ENCODE measurements at regions not wholly inside any gene's neighbourhood (a gene's known extent, or its start where the extent isn't known, plus 50 kb on each side); places are given as distances from the start of the nearest gene placed in this dataset.
"Not testable (repeated sequence)": the region's sequence is repeated elsewhere in the genome, so short reads cannot be mapped to it uniquely, and the experiment has no call there.

- DNase-seq: no peak
Measured at GRCh38 chr17:37829592-37830123, 84.8 kb upstream of the HNF1B start.

GRCh38 chr17:37828651-37829124 is 83.8 kb upstream of the HNF1B start:
- no peak for DNase-seq

- no peak for DNase-seq
Measured at GRCh38 chr17:37827905-37828650, 83.2 kb upstream of the HNF1B start.

GRCh38 chr17:37826497-37827430 is 81.9 kb upstream of the HNF1B start:
- DNase-seq: peak in 15 of 58 donors; percentile 3 to 32 (median 11)

- no peak for DNase-seq
Measured at GRCh38 chr17:37825851-37826250, 81.0 kb upstream of the HNF1B start.

GRCh38 chr17:37824534-37825485 is 80.0 kb upstream of the HNF1B start:
- no peak for DNase-seq

- DNase-seq: no peak
Measured at GRCh38 chr17:37823996-37824395, 79.1 kb upstream of the HNF1B start.

- DNase-seq: no peak
Measured at GRCh38 chr17:37820995-37821713, 76.3 kb upstream of the HNF1B start.

- no peak for DNase-seq
Measured at GRCh38 chr17:37820313-37820994, 75.6 kb upstream of the HNF1B start.

GRCh38 chr17:37818689-37819088 is 73.8 kb upstream of the HNF1B start:
- no peak for DNase-seq

- no peak for DNase-seq
Measured at GRCh38 chr17:37816950-37817349, 72.1 kb upstream of the HNF1B start.

- DNase-seq: no peak
Measured at GRCh38 chr17:37815536-37815935, 70.7 kb upstream of the HNF1B start.

- peak in 16 of 58 donors; percentile 3 to 69 (median 10) for DNase-seq
Measured at GRCh38 chr17:37813751-37814150, 68.9 kb upstream of the HNF1B start.

- DNase-seq: not testable (repeated sequence)
Measured at GRCh38 chr17:37808846-37809245, 64.0 kb upstream of the HNF1B start.

- DNase-seq: peak in 1 of 58 donors; percentile 12
Measured at GRCh38 chr17:37802712-37803416, 58.0 kb upstream of the HNF1B start.

- DNase-seq: no peak
Measured at GRCh38 chr17:37802061-37802595, 57.3 kb upstream of the HNF1B start.

- no peak for DNase-seq
Measured at GRCh38 chr17:37801171-37801570, 56.3 kb upstream of the HNF1B start.

GRCh38 chr17:37797206-37797605 is 52.3 kb upstream of the HNF1B start:
- no peak for DNase-seq

Data from anterior cingulate cortex (tissue), 58 donors.